Tibial nerve (tissue), 4 donors: ENCODE measurements at regions not wholly inside any gene's neighbourhood (a gene's known extent, or its start where the extent isn't known, plus 50 kb on each side); places are given as distances from the start of the nearest gene placed in this dataset.

Experiments
- EP300 ChIP-seq, 2 donors: sonication (generic); formaldehyde crosslinking; IDR thresholded peaks; one replicate each; pipeline ENCODE4 v1.6.1; 2017; ENCODE audit warnings: antibody characterized with exemption in 2 of 2, mild to moderate bottlenecking in 1 of 2
- POLR2A ChIP-seq, 2 donors: fragments of 450-650 bp; IDR thresholded peaks; one replicate each; pipeline ENCODE4 v1.6.1; 2017; ENCODE audit warnings: antibody characterized with exemption in 2 of 2, mild to moderate bottlenecking in 2 of 2, moderate library complexity in 2 of 2
- TF ChIP-seq, protein P1 (sequence below), 5 experiments: fragments of 200-600 bp in 3 of 5; fragments of 450-650 bp in 2 of 5; sonication (generic) in 3 of 5; IDR thresholded peaks; one replicate each; pipeline ENCODE4 v1.5.1; 2016 to 2019; ENCODE audit warnings: antibody characterized with exemption in 5 of 5, mild to moderate bottlenecking in 3 of 5, moderate library complexity in 2 of 5

DNA sequence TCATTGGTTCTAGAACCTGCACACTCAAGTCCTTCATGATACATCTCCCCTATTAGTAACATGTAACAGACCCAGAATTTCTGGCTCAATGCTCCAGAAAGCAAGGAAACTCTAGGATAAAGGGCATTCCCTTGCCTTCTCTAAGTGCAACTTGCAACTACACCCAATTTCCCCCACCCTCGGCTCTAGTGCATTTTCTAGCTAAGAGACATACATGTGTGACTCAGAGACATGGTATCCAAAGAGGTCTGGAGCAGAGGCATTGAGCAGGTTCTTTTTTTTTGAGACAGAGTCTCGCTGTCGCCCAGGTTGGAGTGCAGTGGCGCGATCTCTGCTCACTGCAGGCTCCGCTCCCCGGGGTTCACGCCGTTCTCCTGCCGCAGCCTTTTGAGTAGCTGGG lies 132.9 kb downstream of the ZC3H11B start:
- TF ChIP-seq, protein P1, sequence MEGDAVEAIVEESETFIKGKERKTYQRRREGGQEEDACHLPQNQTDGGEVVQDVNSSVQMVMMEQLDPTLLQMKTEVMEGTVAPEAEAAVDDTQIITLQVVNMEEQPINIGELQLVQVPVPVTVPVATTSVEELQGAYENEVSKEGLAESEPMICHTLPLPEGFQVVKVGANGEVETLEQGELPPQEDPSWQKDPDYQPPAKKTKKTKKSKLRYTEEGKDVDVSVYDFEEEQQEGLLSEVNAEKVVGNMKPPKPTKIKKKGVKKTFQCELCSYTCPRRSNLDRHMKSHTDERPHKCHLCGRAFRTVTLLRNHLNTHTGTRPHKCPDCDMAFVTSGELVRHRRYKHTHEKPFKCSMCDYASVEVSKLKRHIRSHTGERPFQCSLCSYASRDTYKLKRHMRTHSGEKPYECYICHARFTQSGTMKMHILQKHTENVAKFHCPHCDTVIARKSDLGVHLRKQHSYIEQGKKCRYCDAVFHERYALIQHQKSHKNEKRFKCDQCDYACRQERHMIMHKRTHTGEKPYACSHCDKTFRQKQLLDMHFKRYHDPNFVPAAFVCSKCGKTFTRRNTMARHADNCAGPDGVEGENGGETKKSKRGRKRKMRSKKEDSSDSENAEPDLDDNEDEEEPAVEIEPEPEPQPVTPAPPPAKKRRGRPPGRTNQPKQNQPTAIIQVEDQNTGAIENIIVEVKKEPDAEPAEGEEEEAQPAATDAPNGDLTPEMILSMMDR (IDR thresholded peaks at IDR 0.05) = no peak
- TF ChIP-seq POLR2A (IDR thresholded peaks at IDR 0.05) (no peak), EP300 (IDR thresholded peaks at IDR 0.05) (no peak)
